ENCODE measurements at regions not wholly inside any gene's neighbourhood (a gene's known extent, or its start where the extent isn't known, plus 50 kb on each side); places are given as distances from the start of the nearest gene placed in this dataset.

GRCh38 chr18:70762812-70763211 is 474.0 kb downstream of the SOCS6 start:
- no peak for TF ChIP-seq POLR2A (IDR thresholded peaks at IDR 0.05)
- TF ChIP-seq CTCF (IDR thresholded peaks at IDR 0.05) = no peak
